K562 (cell line): ENCODE measurements at regions not wholly inside any gene's neighbourhood (a gene's known extent, or its start where the extent isn't known, plus 50 kb on each side); places are given as distances from the start of the nearest gene placed in this dataset.
A peak's percentile ranks its signal among the peaks of the same experiment; 100 is the strongest.

ENCODE experiments used
- ATF3 ChIP-seq, 2 experiments: fragments of 450-650 bp in 1 of 2; sonication (generic) in 1 of 2; formaldehyde crosslinking in 1 of 2; IDR thresholded peaks in 1 of 2; conservative IDR thresholded peaks in 1 of 2; 2 replicates each; pipeline versions ENCODE4 v1.6.1 to v1.8.1; 2016 to 2023; ENCODE audit warnings: mild to moderate bottlenecking in 2 of 2, moderate library complexity in 2 of 2, inconsistent platforms in 1 of 2, missing genetic modification reagents in 1 of 2
- CBX3 ChIP-seq, 2 experiments: IDR thresholded peaks; 1 replicate in 1 of 2; 2 replicates in 1 of 2; pipeline ENCODE4 v1.6.1; 2012; ENCODE audit warnings: inconsistent platforms in 2 of 2, low read length in 2 of 2, borderline replicate concordance in 1 of 2, control low read depth in 1 of 2
- ESRRB ChIP-seq: fragments of 250-450 bp; sonication (Bioruptor Pico); IDR thresholded peaks from 2 replicates; pipeline ENCODE4 v1.5.0; 2020; ENCODE audit warnings: mild to moderate bottlenecking, moderate library complexity, borderline replicate concordance
- NR0B1 ChIP-seq: fragments of 450-650 bp; IDR thresholded peaks from one replicate; pipeline ENCODE4 v1.6.1; 2018; ENCODE audit warnings: mild to moderate bottlenecking, moderate library complexity; ENCODE audit not compliant: partially characterized antibody
- PHB2 ChIP-seq: fragments of 450-650 bp; IDR thresholded peaks from 2 replicates; pipeline ENCODE4 v1.6.1; 2017; ENCODE audit warnings: low read depth
- RUNX1 ChIP-seq: sonication (generic); IDR thresholded peaks from 2 replicates; pipeline ENCODE4 v1.6.1; 2016; ENCODE audit warnings: antibody characterized with exemption, low read depth
- SAP30 ChIP-seq: fragments of 200-600 bp; sonication (generic); IDR thresholded peaks from 2 replicates; pipeline ENCODE4 v1.6.1; 2012; ENCODE audit warnings: borderline replicate concordance, low read depth, mild to moderate bottlenecking, moderate library complexity, low read length, control low read depth, inconsistent platforms; ENCODE audit not compliant: insufficient read depth, poor library complexity, severe bottlenecking
- VEZF1 ChIP-seq: fragments of 200-800 bp; sonication (Bioruptor generic); IDR thresholded peaks from 2 replicates; pipeline ENCODE4 v1.6.1; 2017; ENCODE audit warnings: missing genetic modification characterization, missing compliant biosample characterization
- ZFPM2 ChIP-seq: fragments of 250-450 bp; sonication (Bioruptor Pico); IDR thresholded peaks from 2 replicates; pipeline ENCODE4 v1.5.1; 2022; ENCODE audit warnings: mild to moderate bottlenecking
- ZHX1 ChIP-seq: fragments of 150-350 bp; conservative IDR thresholded peaks from 2 replicates; pipeline ENCODE4 v1.6.1; 2014; ENCODE audit warnings: low read length
- ZNF407 ChIP-seq: fragments of 450-650 bp; IDR thresholded peaks from 2 replicates; pipeline ENCODE4 v1.6.1; 2016; ENCODE audit warnings: low read depth

- TF ChIP-seq NR0B1 (no peak), ZFPM2 (CRISPR knock-in tag) (no peak), ATF3 (IDR thresholded peaks at IDR 0.05) (no peak), ATF3 (CRISPR knock-in tag; conservative IDR thresholded peaks at IDR 0.05) (no peak), ZNF407 (no peak), ESRRB (CRISPR knock-in tag) (no peak), RUNX1 (no peak), ZHX1 (no peak), PHB2 (no peak; the same call in 1 of the 2 replicates), VEZF1 (peak; percentile 43; the same call in 1 of the 2 replicates), CBX3 (IDR thresholded peaks at IDR 0.05; ENCODE audit: borderline replicate concordance in 1 of 2, low read length in 2 of 2) (peak in 1 of 2 experiments; percentile 64; a peak in 2 of 3 replicates), SAP30 (no peak)
Measured at GRCh38 chr3:193853511-193854219, 260.7 kb downstream of the OPA1 start (continued).
